Mucosa of rectum (tissue), 2 donors: ENCODE measurements at regions not wholly inside any gene's neighbourhood (a gene's known extent, or its start where the extent isn't known, plus 50 kb on each side); places are given as distances from the start of the nearest gene placed in this dataset.

Source experiments
- H3K27ac ChIP-seq, 2 donors: one replicate each; pipeline ENCODE4 v1.7.0; 2013; ENCODE audit warnings: inconsistent platforms in 2 of 2, low read depth in 2 of 2, low read length in 2 of 2
- H3K27me3 ChIP-seq, 2 donors: one replicate each; pipeline ENCODE4 v1.7.0; 2013; ENCODE audit warnings: low read length in 2 of 2; ENCODE audit not compliant: control insufficient read depth in 2 of 2, insufficient read depth in 2 of 2
- H3K36me3 ChIP-seq, 2 donors: one replicate each; pipeline ENCODE4 v1.7.0; 2013; ENCODE audit warnings: low read length in 2 of 2; ENCODE audit not compliant: control insufficient read depth in 2 of 2, insufficient read depth in 2 of 2
- H3K4me1 ChIP-seq, 2 donors: one replicate each; pipeline ENCODE4 v1.7.0; 2013; ENCODE audit warnings: low read length in 2 of 2, mild to moderate bottlenecking in 1 of 2; ENCODE audit not compliant: control insufficient read depth in 2 of 2, insufficient read depth in 2 of 2
- H3K4me3 ChIP-seq, 2 donors: one replicate each; pipeline ENCODE4 v1.7.0; 2013; ENCODE audit warnings: low read length in 2 of 2
- H3K9ac ChIP-seq, 2 donors: one replicate each; pipeline ENCODE4 v1.7.0; 2013; ENCODE audit warnings: low read length in 2 of 2, low read depth in 1 of 2, mild to moderate bottlenecking in 1 of 2
- H3K9me3 ChIP-seq, 2 donors: one replicate each; pipeline ENCODE4 v1.7.0; 2013; ENCODE audit warnings: low read length in 2 of 2; ENCODE audit not compliant: control insufficient read depth in 2 of 2
- donor health status: healthy.
- donor health status: Normal muscosa, but diverticular disease.

DNA sequence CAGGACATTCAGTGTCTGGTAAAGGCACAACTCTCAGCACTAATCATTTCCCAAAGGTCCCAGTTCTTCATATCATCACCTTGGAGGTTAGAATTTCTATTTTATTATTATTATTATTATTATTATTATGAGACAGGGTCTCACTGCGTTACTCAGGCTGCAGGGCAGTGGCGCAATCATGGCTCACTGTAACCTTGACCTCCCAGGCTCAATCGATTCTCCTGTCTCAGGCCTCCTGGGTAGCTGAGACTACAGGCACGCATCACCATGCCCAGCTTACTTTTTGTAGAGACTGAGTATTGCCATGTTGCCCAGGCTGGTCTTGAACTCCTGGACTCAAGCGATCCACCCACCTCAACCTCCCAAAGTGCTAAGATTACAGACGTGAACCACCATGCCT, 91.8 kb upstream of the DOCK1 start:
- Histone ChIP-seq H3K4me1 (no peaks in the 10 kb centered on the region), H3K27me3 (no peaks in the 10 kb centered on the region), H3K9me3 (no peaks in the 10 kb centered on the region), H3K9ac (no peak overlapping the region), H3K27ac (no peak overlapping the region), H3K4me3 (no peak overlapping the region), H3K36me3 (no peaks in the 10 kb centered on the region)

DNA sequence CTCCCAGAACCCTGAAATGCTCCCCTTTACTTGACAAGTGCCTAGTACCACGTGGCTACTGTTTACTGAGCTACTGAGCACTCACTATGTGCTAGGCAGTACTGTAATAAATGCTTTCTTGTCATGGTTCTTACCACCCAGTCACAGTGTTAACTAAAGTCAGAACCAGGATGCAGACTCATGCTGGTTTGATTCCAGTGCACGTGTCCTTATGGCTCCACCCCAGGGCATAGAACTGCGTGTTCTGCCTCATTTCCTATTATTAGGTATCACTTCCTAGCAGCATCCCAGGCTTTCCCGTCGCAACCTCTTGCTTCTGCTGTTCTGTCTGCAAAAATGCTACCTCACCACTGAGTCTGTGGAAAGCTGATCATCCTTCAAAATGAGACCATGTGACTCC, 71.7 kb upstream of the DOCK1 start:
- H3K36me3 ChIP-seq, result no peaks in the 10 kb centered on the region
- H3K27ac ChIP-seq, result no peak overlapping the region
- no peaks in the 10 kb centered on the region for H3K27me3 ChIP-seq
- H3K4me3 ChIP-seq, result no peak overlapping the region
- no peaks in the 10 kb centered on the region for H3K9me3 ChIP-seq
- H3K9ac ChIP-seq, result no peak overlapping the region
- no peaks in the 10 kb centered on the region for H3K4me1 ChIP-seq

DNA sequence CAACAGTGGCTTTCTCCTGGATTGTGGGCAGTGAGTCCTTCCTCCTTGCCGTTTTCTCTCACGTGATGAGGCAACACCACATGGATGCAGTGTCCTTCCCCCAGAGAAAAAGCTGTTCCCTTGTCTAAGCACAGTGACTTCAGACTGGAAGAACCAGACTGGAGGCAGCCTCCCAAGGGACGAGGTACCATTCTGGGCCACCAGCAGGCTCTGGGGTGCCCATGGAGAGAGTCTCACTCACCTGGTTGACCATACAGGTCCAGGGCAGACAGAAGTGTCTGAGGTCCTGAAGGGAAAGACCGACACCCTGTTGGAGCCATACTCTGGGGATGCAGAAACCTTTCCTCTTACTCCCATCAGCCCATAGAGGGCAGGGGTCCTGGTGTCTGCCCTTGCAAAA, 69.2 kb upstream of the DOCK1 start:
- no peak overlapping the region for H3K27ac ChIP-seq
- no peaks in the 10 kb centered on the region for H3K9me3 ChIP-seq
- no peaks in the 10 kb centered on the region for H3K36me3 ChIP-seq
- no peaks in the 10 kb centered on the region for H3K27me3 ChIP-seq
- H3K4me1 ChIP-seq, result peaks cover 8 to 20% of the 10 kb centered on the region in 2 donors
- H3K9ac ChIP-seq, result no peak overlapping the region
- H3K4me3 ChIP-seq, result no peak overlapping the region

DNA sequence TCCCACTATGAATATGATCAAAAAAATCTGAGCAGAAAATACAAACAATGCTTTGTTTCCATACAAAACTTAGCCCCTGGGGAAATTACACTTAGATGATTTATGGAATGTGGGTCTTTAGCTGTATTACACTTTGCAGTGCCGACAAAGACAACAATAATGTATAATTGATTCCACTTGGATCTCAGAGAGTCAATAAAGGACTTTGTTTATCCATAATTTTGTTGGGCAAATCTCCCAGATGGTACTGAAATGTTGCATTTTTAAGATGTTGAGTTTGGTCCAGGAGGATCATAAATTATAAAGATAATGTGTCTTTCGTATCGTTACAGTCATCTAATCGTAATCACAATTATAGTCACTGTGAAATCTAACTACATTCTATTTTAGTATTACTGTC, 66.9 kb upstream of the DOCK1 start:
- no peaks in the 10 kb centered on the region for H3K9me3 ChIP-seq
- H3K4me1 ChIP-seq, result peaks cover 20 to 37% of the 10 kb centered on the region in 2 donors
- no peaks in the 10 kb centered on the region for H3K36me3 ChIP-seq
- no peak overlapping the region for H3K27ac ChIP-seq
- H3K4me3 ChIP-seq, result no peak overlapping the region
- H3K27me3 ChIP-seq, result no peaks in the 10 kb centered on the region
- no peak overlapping the region for H3K9ac ChIP-seq

DNA sequence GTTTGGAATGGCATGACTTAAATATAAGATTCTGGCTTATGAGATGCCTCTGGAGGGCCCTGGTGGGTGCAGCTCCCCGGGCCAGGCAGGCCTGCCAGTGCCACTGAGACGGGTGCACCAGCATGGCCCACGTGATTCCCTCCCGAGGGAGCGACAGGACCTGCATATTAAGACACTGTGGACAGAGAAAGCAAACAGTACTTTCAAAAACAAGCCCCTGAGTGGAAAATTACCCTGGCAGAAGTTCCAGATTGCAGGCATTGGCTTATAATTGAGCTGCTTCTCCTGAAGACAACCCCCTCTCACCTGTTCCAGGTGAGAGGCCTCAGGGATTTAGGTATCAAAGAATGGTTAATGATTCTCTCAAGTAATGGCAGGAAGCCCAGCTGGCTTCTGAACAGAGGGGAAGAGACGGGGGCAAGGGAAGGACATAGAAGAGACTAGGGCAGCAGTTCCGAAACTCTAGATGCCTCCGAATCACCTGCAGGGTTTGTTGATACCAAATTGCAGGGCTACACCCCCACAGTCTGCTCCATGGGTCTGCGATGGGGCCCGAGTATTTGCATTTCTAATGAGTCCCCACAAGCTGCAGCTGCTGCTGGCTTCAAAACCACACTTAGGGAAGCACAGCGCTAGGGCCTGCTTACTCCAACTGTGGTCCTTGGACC, 66.0 kb upstream of the DOCK1 start:
- Histone ChIP-seq H3K9ac (peak overlapping the region in 1 of 2 donors; percentile 22), H3K27ac (peak overlapping the region; percentile 58 to 82), H3K4me3 (no peak overlapping the region)

GRCh38 chr10:126840576-126841135, 64.6 kb upstream of the DOCK1 start:
- Histone ChIP-seq H3K36me3 (no peaks in the 10 kb centered on the region), H3K27me3 (no peaks in the 10 kb centered on the region), H3K9ac (peak overlapping the region in 1 of 2 donors; percentile 24), H3K27ac (peak overlapping the region; percentile 58 to 82), H3K9me3 (no peaks in the 10 kb centered on the region), H3K4me1 (peaks cover 22 to 50% of the 10 kb centered on the region in 2 donors), H3K4me3 (peak overlapping the region in 1 of 2 donors; percentile 7)

More for the DNA sequence above, 66.0 kb upstream of the DOCK1 start:
- Histone ChIP-seq H3K4me1 (peaks cover 22 to 43% of the 10 kb centered on the region in 2 donors), H3K9me3 (no peaks in the 10 kb centered on the region), H3K27me3 (no peaks in the 10 kb centered on the region), H3K36me3 (no peaks in the 10 kb centered on the region)

- Histone ChIP-seq H3K36me3 (no peaks in the 10 kb centered on the region), H3K4me3 (no peak overlapping the region), H3K27me3 (no peaks in the 10 kb centered on the region), H3K4me1 (peaks cover 22 to 50% of the 10 kb centered on the region in 2 donors), H3K27ac (peak overlapping the region; percentile 82 to 88), H3K9me3 (no peaks in the 10 kb centered on the region), H3K9ac (no peak overlapping the region)
Measured at GRCh38 chr10:126841341-126841895, 63.8 kb upstream of the DOCK1 start.

- peaks cover 22 to 50% of the 10 kb centered on the region in 2 donors for H3K4me1 ChIP-seq
- H3K4me3 ChIP-seq, result no peak overlapping the region
- H3K27me3 ChIP-seq, result no peaks in the 10 kb centered on the region
- H3K27ac ChIP-seq, result peak overlapping the region; percentile 82 to 88
- H3K9ac ChIP-seq, result no peak overlapping the region
- no peaks in the 10 kb centered on the region for H3K9me3 ChIP-seq
- no peaks in the 10 kb centered on the region for H3K36me3 ChIP-seq
Measured at GRCh38 chr10:126842356-126842755, 62.9 kb upstream of the DOCK1 start.

- no peak overlapping the region for H3K4me3 ChIP-seq
Measured at GRCh38 chr10:126842836-126843235, 62.4 kb upstream of the DOCK1 start.

GRCh38 chr10:126843299-126843934, 61.8 kb upstream of the DOCK1 start:
- no peak overlapping the region for H3K4me3 ChIP-seq
- peak overlapping the region in 1 of 2 donors; percentile 38 for H3K9ac ChIP-seq
- H3K4me1 ChIP-seq, result peaks cover 22 to 50% of the 10 kb centered on the region in 2 donors
- peak overlapping the region; percentile 82 to 88 for H3K27ac ChIP-seq
- H3K9me3 ChIP-seq, result no peaks in the 10 kb centered on the region
- H3K36me3 ChIP-seq, result no peaks in the 10 kb centered on the region
- no peaks in the 10 kb centered on the region for H3K27me3 ChIP-seq

More at GRCh38 chr10:126842836-126843235, 62.4 kb upstream of the DOCK1 start:
- H3K9me3 ChIP-seq, result no peaks in the 10 kb centered on the region
- no peaks in the 10 kb centered on the region for H3K36me3 ChIP-seq
- H3K27ac ChIP-seq, result peak overlapping the region; percentile 82 to 88
- H3K9ac ChIP-seq, result peak overlapping the region in 1 of 2 donors; percentile 38
- H3K4me1 ChIP-seq, result peaks cover 22 to 50% of the 10 kb centered on the region in 2 donors
- no peaks in the 10 kb centered on the region for H3K27me3 ChIP-seq
